Non-pigmented ciliary epithelial cell (primary cell): ENCODE measurements at regions not wholly inside any gene's neighbourhood (a gene's known extent, or its start where the extent isn't known, plus 50 kb on each side); places are given as distances from the start of the nearest gene placed in this dataset.

Experiments used
- DNase-seq: peaks from one replicate; pipeline ENCODE4 v3.0.0-alpha.2; 2010; ENCODE audit warnings: low read depth

DNA sequence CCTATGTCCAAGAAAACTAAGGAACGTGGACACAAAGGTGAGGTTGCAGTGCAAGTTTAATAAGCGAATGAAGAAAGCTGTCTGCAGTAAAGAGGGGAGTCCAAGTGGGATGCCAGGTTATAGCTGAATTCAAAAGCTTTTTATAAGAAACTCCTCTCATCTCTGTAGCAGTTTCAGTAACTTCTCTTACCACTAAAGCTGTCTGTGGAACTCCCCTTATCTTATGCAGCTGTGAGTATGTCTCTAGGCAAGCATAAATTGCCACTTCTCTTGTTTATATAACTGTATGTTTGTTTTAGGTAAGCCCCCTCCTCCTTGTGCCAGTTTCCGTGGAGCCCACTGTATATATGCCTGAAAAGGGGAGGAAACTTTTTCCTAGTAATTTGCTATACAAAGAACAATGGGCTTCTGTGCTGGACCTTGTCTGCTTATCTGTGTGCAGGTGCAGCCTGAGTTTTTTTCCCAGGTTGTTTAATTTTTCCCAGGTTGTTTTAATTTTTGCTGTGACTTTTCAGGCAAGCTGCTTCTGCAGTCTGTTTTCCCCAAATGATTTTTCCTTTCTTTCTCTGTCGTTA lies 875.1 kb upstream of the EPHA6 start:
- DNase-seq = no peak

DNA sequence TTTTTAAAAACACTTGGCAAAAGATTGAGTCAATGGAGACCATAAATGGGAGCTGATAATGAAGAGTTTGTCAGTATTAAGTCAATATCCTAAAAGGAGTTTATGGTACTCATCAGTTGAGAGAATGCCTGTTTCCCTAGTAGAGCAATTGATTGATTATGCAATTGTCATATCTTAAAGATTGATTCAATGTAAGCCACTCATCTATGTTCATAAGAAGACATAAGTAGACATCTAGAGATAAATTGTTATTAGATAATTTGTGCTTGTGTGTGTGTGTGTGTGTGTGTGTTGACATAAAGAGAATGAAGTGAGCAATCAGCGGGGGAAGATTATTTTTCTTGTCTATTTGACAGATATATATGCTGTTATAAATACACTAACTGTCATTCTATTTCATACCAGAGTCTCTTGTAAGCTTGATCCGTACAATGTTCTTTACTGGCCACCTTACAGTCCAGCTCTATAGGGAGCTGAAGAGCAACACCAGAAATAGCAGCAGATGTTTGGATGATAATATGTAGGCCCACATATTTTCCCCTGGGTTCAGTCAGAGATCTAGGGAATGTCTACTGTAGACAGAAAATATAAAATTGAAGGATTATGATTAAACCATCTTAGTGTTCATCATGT lies 848.6 kb upstream of the EPHA6 start:
- no peak for DNase-seq

DNA sequence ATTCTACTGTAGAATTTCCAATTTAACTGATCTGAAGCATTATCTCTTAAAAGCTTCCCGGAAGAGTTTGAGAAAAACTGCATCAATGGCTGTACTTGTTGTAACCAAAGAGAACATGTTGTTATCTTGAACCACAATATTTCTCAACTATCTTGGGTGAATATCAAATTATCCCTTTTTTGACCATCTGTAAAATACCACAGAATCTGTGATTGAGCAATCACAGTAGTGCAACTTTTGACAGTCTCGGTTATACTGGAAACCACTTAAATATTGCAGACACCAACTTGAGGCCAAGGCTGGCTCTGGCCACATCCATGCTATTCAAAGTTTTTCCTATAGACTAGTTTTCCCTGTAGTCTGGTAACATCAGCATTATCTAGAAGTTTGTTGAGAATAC lies 842.8 kb upstream of the EPHA6 start:
- no peak for DNase-seq

DNA sequence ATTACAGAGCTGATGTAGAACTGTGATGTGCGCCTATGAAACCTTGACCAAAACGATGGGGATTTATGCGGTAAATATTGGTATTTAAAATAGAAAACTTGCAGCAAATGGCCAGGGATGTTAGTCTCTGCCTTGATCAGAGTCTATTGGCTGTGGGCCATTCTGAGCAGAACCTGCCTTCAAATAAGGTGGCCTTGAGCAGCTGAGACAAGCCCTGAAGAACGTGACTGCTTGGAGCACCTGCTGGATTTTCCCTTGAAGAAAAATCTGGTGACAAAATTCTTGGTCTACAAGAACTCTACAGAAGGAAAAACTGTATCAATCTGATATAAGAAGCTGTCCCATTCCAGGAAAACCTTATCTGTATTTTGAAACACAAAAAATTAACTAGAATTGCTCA lies 820.1 kb upstream of the EPHA6 start:
- DNase-seq = no peak

- no peak for DNase-seq
These were observed 813.4 kb upstream of the EPHA6 start for GRCh38 chr3:96000966-96001365.

GRCh38 chr3:96007650-96008195 lies 806.7 kb upstream of the EPHA6 start:
- no peak for DNase-seq

GRCh38 chr3:96012939-96013338 lies 801.5 kb upstream of the EPHA6 start:
- no peak for DNase-seq

GRCh38 chr3:96017556-96017955 lies 796.8 kb upstream of the EPHA6 start:
- no peak for DNase-seq

GRCh38 chr3:96022676-96023075 lies 791.7 kb upstream of the EPHA6 start:
- DNase-seq = no peak

DNA sequence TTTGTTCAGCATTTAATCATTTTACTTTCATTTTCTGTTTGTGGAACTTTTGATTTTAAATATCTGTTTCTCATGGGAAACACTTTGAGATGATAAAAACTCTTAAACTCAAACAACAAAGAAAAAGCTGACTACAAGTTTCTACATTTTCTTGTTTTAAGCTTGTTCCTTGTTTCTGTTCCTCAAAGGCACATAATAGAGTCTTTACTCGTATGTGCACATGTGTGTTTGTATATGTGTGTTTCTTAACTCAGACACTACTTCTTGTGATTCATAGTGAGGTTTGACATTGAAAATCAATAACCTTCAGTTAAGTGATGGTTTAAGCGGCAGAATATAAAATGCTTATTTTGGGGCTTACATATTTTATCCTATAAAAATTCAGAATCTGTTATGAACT lies 786.7 kb upstream of the EPHA6 start:
- DNase-seq = no peak

- no peak for DNase-seq
These were observed 774.8 kb upstream of the EPHA6 start for GRCh38 chr3:96039632-96040031.

DNA sequence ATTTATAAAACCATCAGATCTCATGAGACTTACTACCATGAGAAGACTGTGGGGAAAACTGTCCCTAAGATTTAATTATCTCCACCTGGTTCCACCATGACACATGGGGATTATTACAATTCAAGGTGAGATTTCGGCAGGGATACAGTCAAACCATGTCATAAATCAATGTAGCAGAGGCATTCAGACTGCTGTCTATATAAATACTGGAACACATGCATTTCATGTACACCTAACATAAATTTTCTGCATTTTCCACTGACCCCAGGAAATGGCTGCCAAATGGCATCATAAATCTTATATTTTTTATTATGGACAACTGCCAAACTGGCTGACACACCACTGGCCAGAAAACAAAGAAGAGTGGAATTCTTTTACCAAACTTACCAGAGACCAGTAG lies 755.1 kb upstream of the EPHA6 start:
- DNase-seq = no peak

DNA sequence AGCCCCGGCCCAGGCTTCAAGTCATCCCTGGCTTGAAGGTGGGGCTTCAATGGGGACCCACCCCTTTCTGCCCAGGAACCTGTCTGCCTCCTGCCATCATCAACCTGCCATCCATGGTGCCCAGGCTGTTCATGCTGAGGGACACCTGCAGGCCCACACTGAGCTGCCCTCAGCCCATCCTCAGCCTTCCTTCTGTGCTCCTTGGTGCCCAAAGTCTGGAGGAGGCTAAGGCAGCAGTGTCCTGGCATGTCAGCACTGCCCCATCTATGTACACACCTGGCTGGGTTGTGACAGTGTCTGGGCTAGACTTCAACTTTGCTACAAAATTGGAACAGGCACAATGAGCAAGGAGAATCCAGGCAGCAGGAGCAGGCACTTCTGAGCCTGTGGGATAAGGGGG lies 745.3 kb upstream of the EPHA6 start:
- DNase-seq = no peak

DNA sequence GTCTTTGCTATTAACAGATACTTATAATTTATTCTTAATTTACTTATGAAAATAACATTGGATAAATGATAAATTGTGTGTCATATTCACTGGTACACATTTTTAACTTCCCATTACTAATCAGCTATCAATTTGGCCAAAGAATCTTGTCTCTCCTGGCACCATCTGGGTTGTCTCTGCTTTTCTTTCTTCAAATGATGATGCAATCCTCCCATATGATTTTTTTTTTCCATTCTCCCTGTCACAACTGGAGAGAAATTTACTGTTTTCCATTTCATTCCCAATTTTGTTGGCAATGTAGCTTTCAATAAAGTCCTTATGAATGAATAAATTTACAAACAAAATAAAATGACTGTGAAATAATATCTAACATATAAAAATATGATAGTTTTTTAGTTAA lies 743.7 kb upstream of the EPHA6 start:
- no peak for DNase-seq

GRCh38 chr3:96071097-96071496 lies 743.3 kb upstream of the EPHA6 start:
- DNase-seq = no peak

DNA sequence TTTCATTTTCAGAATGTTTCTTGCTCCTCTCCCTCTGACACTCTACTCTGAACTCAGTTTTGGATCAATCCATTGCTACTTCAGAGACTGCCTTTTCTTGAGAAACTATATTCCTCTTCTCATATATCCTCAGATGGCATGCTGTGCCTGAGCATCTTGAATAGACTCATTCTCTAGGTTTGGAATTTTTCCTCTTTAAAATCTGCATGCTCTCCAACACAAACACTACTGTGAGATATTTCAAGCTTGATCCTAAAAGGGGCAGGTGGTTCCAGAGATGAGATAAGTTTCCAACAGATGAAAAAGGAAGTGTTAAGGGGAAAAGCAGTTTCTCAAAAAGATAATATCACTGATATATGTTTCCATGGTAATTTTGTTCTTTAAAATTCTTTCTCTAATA lies 742.2 kb upstream of the EPHA6 start:
- DNase-seq = no peak

DNA sequence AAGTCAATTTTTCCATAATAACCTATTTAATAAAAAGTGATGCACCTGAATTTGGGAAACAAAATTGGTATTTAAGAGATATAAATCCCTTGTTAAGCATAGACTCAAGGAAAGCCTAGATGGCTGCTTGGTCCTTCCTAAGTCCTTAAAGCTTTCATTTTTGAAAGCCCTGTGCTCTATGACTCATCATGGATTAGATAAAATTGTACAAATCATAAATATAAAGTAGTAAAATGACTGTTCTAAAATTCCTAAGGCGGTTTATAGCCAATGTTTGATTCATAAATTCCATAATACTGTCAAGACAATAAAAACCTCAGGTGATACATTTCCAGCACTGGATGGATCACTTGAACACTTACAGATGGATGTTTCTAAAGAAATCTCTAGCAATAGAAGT lies 730.8 kb upstream of the EPHA6 start:
- DNase-seq = no peak

- DNase-seq = no peak
These were observed 728.4 kb upstream of the EPHA6 start for GRCh38 chr3:96086018-96086417.

DNA sequence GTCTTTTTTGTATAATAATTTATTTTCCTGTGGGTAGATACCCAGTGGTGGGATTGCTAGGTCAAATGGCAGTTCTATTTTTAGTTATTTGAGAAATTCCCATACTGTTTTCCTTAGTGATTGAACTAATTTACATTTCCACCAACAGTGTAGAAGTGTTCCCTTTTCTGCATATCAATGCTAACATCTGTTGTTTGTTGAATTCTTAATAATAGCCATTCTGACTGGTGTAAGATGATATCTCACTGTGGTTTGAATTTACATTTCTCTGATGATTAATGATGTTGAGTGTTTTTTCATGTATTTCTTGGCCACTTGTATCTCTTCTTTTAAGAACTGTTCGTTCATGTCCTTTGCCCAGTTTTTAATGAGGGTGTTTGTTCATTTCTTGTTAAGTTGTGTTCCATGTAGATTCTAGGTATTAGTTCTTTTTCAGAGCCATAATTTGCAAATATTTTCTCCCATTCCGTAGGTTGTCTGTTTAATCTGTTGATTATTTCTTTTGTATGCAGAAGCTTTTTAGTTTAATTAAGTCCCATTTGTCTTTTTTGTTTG lies 713.3 kb upstream of the EPHA6 start:
- DNase-seq = no peak

DNA sequence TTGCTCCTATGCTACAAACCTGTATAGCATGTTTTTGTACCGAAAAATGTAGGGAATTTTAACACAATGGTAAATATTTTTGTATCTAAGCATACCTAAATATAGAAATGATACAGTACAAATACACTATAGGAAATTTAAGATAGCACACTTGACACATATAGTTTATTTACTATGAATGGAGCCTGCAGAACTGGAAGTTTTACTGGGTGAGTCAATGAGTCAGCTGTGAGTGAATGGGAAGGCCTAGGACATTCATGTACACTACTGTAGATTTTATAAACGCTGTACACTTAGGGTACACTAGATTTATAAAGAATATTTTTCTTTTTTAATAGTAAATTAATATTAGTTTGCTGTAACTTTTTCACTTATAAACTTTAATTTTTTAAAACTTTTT lies 707.7 kb upstream of the EPHA6 start:
- no peak for DNase-seq
